SK-N-MC (cell line): ENCODE measurements at regions not wholly inside any gene's neighbourhood (a gene's known extent, or its start where the extent isn't known, plus 50 kb on each side); places are given as distances from the start of the nearest gene placed in this dataset.

Source experiments
- EZH2 ChIP-seq: fragments of 200-600 bp; sonication (generic); IDR thresholded peaks from one replicate; pipeline ENCODE4 v1.6.1; 2017; ENCODE audit warnings: antibody characterized with exemption
- FOXP2 ChIP-seq: optimal IDR thresholded peaks from 2 replicates; pipeline ENCODE3; 2011; ENCODE audit warnings: mild to moderate bottlenecking, moderate library complexity; ENCODE audit not compliant: insufficient read depth; ENCODE audit errors: extremely low read length, control extremely low read depth
- POLR2AphosphoS5 ChIP-seq: IDR thresholded peaks from 2 replicates; pipeline ENCODE4 v1.6.1; 2012; ENCODE audit warnings: mild to moderate bottlenecking, low read depth, low read length, borderline replicate concordance

DNA sequence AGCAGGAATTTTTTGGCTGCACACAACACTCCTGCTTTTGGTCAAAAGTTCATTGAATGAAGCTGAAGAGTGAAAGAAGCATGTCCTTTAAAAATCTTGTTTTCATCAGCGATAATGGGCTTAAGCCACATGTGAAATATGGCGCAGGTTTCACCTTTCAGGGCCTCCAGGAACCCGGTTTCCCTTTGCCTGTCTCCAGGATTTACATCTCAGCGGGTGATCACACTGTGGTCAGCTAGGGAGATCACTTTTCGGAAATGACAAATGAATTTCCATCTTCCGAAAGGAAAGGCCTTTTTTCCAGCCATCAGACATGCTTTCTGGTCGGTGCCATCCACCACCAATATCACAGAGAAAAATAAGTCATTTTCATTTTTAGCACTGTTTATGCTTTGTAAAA, 727.1 kb upstream of the TBX3 start:
- no peak for TF ChIP-seq EZH2
- no peak for TF ChIP-seq POLR2AphosphoS5
- no peak for TF ChIP-seq FOXP2
